SIG-M5 treated with dmso at 0.1 percent for 504 hours (cell line): ENCODE measurements at regions not wholly inside any gene's neighbourhood (a gene's known extent, or its start where the extent isn't known, plus 50 kb on each side); places are given as distances from the start of the nearest gene placed in this dataset.
"Not testable (repeated sequence)": the region's sequence is repeated elsewhere in the genome, so short reads cannot be mapped to it uniquely, and the experiment has no call there.

ENCODE experiments used
- DNase-seq: peaks from one replicate; lab custom pipeline; 2025; ENCODE audit not compliant: unreplicated experiment; lab: John Stamatoyannopoulos, UW

DNA sequence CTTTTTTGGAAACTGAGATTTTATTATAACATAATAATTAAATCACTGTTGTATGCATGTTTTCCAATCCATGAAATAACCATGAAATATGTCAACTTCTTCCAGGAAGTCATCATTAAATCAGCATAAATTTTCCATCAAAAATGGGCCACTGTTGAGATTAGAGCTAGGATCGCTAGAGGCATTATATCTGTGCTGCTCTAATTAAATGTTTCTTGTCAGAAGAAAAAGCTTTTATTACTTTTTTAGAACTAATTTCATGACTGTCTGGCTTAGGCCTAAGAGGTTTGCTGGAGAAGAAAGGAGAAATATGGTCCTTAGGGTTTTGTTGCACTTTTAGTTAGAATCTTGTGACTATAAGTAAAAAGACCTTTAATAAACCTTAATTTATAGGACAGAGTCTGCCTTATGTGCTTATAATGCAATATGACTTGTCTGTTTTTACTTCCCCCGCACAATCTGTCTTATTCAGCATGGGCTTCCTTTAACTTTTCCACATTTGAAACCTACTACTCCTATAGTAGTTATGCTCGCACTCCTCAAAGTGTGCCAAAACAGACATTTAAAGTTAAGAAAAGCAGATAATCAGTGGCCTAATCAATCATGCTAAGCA, 363.4 kb upstream of the GCFC2 start:
- no peak for DNase-seq

- DNase-seq: no peak
Measured at GRCh38 chr2:76050196-76050595, 339.5 kb upstream of the GCFC2 start.

- DNase-seq: no peak
Measured at GRCh38 chr2:76044701-76045100, 334.0 kb upstream of the GCFC2 start.

GRCh38 chr2:76039505-76039904, 328.8 kb upstream of the GCFC2 start:
- DNase-seq: no peak

DNA sequence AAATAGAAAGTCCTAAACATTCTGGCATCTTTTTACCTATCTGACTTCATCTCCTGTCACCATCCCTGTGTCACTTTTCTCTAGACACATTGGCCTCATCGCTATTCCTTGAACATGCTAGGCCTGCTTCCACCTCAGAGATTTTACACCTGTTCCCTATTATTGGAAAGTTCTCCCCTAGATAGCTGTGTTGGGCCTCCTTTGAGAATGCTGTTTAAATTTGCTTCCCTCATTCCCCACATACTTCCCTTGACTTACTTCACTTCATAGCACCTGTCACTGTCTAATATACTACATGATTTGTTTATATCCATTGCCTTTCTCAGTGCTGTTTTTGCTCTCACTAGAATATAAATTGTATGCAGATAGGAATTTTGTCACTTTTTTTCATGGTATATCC, 317.0 kb upstream of the GCFC2 start:
- no peak for DNase-seq

DNA sequence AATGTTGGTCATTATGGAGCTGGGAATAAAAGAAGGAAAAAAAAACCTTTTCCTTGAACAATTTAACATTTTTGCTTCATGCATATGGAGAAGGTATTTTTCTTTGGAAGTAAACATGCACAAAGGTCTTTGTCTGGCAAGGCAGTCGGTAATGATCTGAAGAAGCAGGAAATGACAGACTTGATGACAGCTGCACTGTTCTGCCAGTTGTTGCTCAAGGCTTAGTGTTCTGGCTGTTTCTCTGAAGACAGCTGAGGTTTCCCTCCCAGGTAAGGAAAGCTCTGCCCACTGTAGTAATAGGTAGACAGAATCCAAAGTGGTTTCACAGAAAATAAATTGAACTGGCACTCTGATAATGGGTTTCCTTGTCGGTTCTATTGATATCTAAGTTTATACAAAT, 308.4 kb upstream of the GCFC2 start:
- DNase-seq: no peak

DNA sequence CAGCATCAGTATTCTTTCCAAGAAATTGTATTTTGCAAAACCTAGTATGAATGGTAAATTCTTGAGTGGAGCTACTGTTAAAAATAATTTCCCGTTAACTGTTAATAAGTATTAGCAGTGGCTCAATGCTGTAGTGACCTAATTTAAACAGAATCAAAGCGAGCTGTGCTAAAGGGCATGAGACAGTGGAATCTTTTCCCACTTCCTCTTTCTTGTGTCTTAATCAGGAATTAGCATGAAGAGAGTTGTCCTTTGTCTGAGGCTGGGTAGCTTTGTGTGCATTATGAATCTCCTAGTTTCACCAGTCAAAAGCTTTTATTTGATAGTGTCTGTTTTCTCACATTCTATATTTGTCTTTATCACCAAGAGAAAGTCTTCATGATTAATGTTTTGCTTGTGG, 298.8 kb upstream of the GCFC2 start:
- peak; percentile 8 for DNase-seq

DNA sequence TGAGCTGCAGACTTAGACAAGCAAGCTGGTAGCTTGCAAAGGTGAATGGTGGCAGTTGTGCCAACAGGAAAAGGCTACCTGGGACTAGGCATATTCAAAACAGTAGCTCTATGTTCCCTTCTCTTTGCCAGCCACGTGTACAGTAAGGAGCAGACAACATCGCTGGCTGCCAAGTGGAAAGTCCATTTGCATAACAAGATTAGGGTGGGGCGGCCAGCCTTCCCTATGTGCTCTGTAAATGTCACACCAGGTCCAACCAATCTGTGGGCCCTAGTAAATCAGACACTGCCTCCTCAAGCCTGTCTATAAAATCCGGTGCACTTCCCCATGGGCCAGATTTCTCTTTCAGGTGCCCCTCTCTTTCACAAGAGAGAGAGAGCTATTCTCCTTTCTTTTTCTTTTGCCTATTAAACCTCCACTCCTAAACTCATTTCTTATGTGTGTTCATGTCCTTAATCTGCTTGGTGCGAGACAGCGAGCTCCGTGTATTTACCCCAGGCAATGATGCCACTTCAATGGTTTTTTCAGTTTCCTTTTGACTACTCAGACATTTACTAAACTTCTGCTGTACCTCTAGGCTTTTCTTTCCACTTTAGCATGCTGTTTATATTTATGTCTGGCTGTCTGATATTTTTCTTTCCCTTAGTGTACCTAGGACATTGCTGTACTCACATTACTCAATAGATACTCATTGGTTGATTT, 297.4 kb upstream of the GCFC2 start:
- DNase-seq: no peak

GRCh38 chr2:76000425-76000824, 289.7 kb upstream of the GCFC2 start:
- DNase-seq: no peak

- peak; percentile 25 for DNase-seq
Measured at GRCh38 chr2:75998451-75998850, 287.7 kb upstream of the GCFC2 start.

- DNase-seq: no peak
Measured at GRCh38 chr2:75994759-75995158, 284.0 kb upstream of the GCFC2 start.

DNA sequence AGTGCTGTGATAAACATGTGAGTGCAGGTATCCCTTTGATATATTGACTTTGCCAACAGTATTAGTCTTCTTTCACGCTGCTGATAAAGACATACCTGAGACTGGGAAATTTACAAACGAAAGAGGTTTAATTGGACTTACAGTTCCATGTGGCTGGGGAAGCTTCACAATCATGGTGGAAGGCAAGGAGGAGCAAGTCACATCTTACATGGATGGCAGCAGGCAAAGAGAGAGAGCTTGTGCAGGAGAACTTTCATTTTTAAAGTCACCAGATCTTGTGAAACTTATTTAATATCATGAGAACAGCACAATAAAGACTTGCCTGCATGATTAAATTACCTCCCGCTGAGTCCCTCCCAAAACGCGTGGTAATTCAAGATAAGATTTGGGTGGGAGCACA, 277.9 kb upstream of the GCFC2 start:
- not testable (repeated sequence) for DNase-seq

GRCh38 chr2:75986617-75987016, 275.9 kb upstream of the GCFC2 start:
- DNase-seq: no peak

DNA sequence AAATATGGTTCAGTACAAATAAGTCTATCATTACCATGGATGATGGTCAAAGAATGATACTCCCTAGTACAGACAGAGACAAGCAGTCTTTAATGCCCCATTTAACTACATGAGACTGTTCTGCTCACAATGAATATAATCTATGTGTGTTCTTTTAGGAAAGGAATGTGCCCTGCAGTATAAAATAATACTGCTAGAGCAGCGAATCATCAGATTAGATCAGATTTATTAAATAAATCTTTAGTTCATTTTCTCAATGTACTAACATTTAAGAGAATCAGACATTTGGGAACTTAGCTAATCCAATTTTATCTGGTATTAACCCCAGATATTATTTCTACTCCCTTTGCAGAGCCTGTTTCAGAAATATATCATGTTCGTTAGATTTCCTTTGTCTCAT, 272.0 kb upstream of the GCFC2 start:
- no peak for DNase-seq

- no peak for DNase-seq
Measured at GRCh38 chr2:75964646-75965045, 253.9 kb upstream of the GCFC2 start.

GRCh38 chr2:75960472-75961009, 249.8 kb upstream of the GCFC2 start:
- DNase-seq: no peak

GRCh38 chr2:75959724-75960471, 249.2 kb upstream of the GCFC2 start:
- DNase-seq: no peak

- DNase-seq: no peak
Measured at GRCh38 chr2:75954761-75955160, 244.0 kb upstream of the GCFC2 start.

DNA sequence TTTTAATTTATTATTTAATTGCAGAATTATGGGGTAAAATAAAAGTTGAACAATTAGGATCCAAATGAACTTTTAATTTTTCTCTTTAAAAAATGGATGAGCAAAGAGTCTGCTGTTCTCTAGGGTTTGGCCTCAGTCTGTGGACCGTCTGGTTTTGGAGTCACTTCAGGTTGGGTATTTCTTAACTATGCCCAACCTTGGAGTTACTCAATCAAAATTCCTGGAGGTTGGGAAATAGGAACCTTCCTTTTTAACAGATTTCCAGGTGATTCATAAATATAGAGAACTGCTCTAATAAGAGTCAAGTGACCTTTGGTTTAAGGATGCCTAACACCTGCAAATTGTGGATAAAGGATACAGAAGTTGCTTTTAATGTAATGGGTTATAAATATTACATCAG, 241.5 kb upstream of the GCFC2 start:
- no peak for DNase-seq

GRCh38 chr2:75949385-75950030, 238.8 kb upstream of the GCFC2 start:
- DNase-seq: no peak

- no peak for DNase-seq
Measured at GRCh38 chr2:75936311-75936710, 225.6 kb upstream of the GCFC2 start.

GRCh38 chr2:75932996-75933395, 222.3 kb upstream of the GCFC2 start:
- DNase-seq: no peak
